Neutrophil (primary cell): ENCODE measurements at regions not wholly inside any gene's neighbourhood (a gene's known extent, or its start where the extent isn't known, plus 50 kb on each side); places are given as distances from the start of the nearest gene placed in this dataset.

ENCODE experiments used
- H3K27ac ChIP-seq: fragments of 200-600 bp; sonication (generic); 2 replicates; pipeline ENCODE4 v1.5.1; 2016; ENCODE audit warnings: mild to moderate bottlenecking, moderate library complexity
- H3K27me3 ChIP-seq: fragments of 200-600 bp; sonication (generic); 2 replicates; pipeline ENCODE4 v1.6.0; 2016; ENCODE audit warnings: mild to moderate bottlenecking
- H3K36me3 ChIP-seq: fragments of 200-600 bp; sonication (generic); 2 replicates; pipeline ENCODE4 v1.5.1; 2017
- H3K4me1 ChIP-seq, 2 experiments: fragments of 200-600 bp in 1 of 2; sonication (generic) in 1 of 2; 1 replicate in 1 of 2; 2 replicates in 1 of 2; pipeline versions ENCODE4 v1.5.1 to v1.6.1; 2013 to 2016; ENCODE audit warnings: low read depth in 1 of 2, low read length in 1 of 2, mild to moderate bottlenecking in 1 of 2, moderate library complexity in 1 of 2; ENCODE audit not compliant: control insufficient read depth in 1 of 2, insufficient read depth in 1 of 2
- H3K4me3 ChIP-seq, 2 experiments: fragments of 200-600 bp in 1 of 2; sonication (generic) in 1 of 2; 1 replicate in 1 of 2; 2 replicates in 1 of 2; pipeline ENCODE4 v1.5.1; 2013 to 2016; ENCODE audit warnings: low read depth in 1 of 2, low read length in 1 of 2, mild to moderate bottlenecking in 1 of 2, moderate library complexity in 1 of 2
- H3K9me3 ChIP-seq: fragments of 200-600 bp; sonication (generic); 2 replicates; pipeline ENCODE4 v1.5.1; 2016
- TF ChIP-seq, protein P1 (sequence below): fragments of 200-600 bp; sonication (generic); IDR thresholded peaks from 2 replicates; pipeline ENCODE4 v1.5.1; 2016; ENCODE audit warnings: antibody characterized with exemption

- Histone ChIP-seq H3K4me1 (no peaks in the 10 kb centered on the region), H3K27ac (no peak overlapping the region), H3K27me3 (no peaks in the 10 kb centered on the region), H3K9me3 (no peaks in the 10 kb centered on the region), H3K36me3 (no peaks in the 10 kb centered on the region), H3K4me3 (no peak overlapping the region)
- TF ChIP-seq, protein P1, sequence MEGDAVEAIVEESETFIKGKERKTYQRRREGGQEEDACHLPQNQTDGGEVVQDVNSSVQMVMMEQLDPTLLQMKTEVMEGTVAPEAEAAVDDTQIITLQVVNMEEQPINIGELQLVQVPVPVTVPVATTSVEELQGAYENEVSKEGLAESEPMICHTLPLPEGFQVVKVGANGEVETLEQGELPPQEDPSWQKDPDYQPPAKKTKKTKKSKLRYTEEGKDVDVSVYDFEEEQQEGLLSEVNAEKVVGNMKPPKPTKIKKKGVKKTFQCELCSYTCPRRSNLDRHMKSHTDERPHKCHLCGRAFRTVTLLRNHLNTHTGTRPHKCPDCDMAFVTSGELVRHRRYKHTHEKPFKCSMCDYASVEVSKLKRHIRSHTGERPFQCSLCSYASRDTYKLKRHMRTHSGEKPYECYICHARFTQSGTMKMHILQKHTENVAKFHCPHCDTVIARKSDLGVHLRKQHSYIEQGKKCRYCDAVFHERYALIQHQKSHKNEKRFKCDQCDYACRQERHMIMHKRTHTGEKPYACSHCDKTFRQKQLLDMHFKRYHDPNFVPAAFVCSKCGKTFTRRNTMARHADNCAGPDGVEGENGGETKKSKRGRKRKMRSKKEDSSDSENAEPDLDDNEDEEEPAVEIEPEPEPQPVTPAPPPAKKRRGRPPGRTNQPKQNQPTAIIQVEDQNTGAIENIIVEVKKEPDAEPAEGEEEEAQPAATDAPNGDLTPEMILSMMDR, result no peak
Observed at GRCh38 chr16:65934443-65934842, 432.0 kb upstream of the CDH5 start.

- TF ChIP-seq, protein P1, result no peak
Observed at GRCh38 chr16:65933703-65934102, 432.8 kb upstream of the CDH5 start.

DNA sequence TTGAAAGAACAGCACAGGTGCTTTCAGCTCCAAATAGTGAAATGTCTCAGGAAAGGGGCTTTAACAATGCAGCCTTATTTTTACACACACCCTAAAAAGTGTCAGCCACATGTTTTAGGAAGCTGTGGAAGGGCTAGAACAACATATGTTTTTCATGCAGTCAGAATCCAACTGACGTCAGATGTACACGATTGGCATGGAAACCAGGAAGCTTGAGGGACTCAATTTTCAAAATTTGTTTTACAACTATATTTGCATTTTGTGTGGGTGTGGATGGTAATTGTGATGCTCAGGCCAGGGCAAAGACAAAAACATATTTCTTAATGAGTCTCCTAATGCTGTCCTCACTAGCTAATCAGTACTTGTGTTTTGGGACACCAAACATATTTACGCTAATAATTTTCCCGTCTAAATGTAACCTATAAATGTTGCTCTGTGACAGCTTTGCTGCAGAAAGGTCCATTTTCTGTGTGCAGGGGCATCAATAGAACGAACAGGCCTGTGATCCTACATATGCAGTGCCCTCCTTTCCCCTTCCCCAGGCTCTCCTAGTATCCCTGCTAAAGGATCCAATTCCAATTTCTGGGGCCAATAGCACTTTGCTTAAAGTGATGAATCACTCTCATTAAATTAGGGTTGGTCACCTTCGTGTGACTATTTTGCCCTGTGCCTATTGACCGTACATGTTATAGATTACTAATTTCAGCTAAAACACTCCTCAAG, 434.0 kb upstream of the CDH5 start:
- H3K36me3 ChIP-seq, result no peaks in the 10 kb centered on the region
- H3K4me1 ChIP-seq, result no peaks in the 10 kb centered on the region
- H3K27me3 ChIP-seq, result no peaks in the 10 kb centered on the region
- TF ChIP-seq, protein P1, result no peak
- no peaks in the 10 kb centered on the region for H3K9me3 ChIP-seq
- no peak overlapping the region for H3K27ac ChIP-seq
- H3K4me3 ChIP-seq, result no peak overlapping the region

More at GRCh38 chr16:65933703-65934102, 432.8 kb upstream of the CDH5 start:
- Histone ChIP-seq H3K36me3 (no peaks in the 10 kb centered on the region), H3K27ac (no peak overlapping the region), H3K4me3 (no peak overlapping the region), H3K9me3 (no peaks in the 10 kb centered on the region), H3K27me3 (no peaks in the 10 kb centered on the region), H3K4me1 (no peaks in the 10 kb centered on the region)

DNA sequence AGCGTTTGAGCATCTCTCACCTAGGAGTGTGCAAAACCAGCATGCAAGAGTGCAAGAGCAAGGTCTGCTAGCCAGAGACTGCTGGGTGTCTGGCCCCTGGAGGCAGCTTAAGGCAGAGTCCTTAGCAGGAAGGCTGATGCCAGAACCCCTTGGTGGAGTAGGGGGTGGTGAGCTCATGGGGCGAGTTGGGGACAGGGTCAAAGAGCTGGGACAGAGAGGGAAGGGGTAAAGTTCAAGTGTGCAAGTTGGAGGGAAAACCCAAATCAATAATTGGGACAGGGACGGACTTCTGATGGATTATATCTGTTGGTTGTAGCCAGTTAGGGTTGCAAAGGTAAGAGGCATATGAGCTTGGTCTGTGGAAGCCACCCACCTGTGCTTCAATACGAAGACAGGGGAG, 443.6 kb upstream of the CDH5 start:
- Histone ChIP-seq H3K36me3 (no peaks in the 10 kb centered on the region), H3K4me3 (no peak overlapping the region), H3K27ac (no peak overlapping the region), H3K27me3 (peaks cover 5% of the 10 kb centered on the region), H3K9me3 (no peaks in the 10 kb centered on the region), H3K4me1 (no peaks in the 10 kb centered on the region)
- TF ChIP-seq, protein P1, result no peak

GRCh38 chr16:65919986-65920376, 446.5 kb upstream of the CDH5 start:
- Histone ChIP-seq H3K9me3 (no peaks in the 10 kb centered on the region), H3K4me1 (no peaks in the 10 kb centered on the region), H3K4me3 (no peak overlapping the region), H3K27ac (no peak overlapping the region), H3K27me3 (peaks cover 5% of the 10 kb centered on the region), H3K36me3 (no peaks in the 10 kb centered on the region)
- TF ChIP-seq, protein P1, result no peak
